ENCODE measurements at regions not wholly inside any gene's neighbourhood (a gene's known extent, or its start where the extent isn't known, plus 50 kb on each side); places are given as distances from the start of the nearest gene placed in this dataset.

DNA sequence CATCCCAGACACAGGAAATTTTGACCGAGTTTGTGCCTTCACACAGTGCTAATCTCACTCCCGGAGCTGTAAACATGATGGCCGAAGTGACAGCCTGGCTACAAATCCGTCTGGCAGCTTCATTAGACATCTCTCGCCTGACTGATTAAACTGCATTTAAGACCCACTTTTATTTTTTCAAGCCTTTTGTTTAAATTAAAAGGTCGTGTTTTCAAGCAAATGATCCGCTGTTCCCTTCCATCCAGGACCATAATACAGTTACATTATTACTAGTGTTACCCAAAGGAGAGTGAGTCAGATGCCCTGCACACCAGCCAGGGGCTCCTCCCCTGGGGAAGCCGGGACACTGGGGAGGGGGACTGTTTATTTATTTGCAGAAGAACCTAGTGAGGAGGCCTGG, 200.2 kb downstream of the EXOC5 start:
- Histone ChIP-seq H3K27ac (peak overlapping the region; percentile 84), H3K27me3 (ENCODE audit: insufficient read depth, low read depth, severe bottlenecking) (no peaks in the 10 kb centered on the region), H3K9me3 (ENCODE audit: severe bottlenecking) (no peaks in the 10 kb centered on the region), H3K36me3 (no peaks in the 10 kb centered on the region), H3K4me3 (ENCODE audit: low read depth, low read length) (peak overlapping the region; percentile 23)
- peak; percentile 64 for DNase-seq
- TF ChIP-seq CTCF (IDR thresholded peaks at IDR 0.05; ENCODE audit: low read depth, low read length): no peak

- DNase-seq: peak; percentile 88
- peak; percentile 83 for TF ChIP-seq CTCF (IDR thresholded peaks at IDR 0.05; ENCODE audit: low read depth, low read length)
- peak overlapping the region; percentile 84 for H3K27ac ChIP-seq
- H3K9me3 ChIP-seq (ENCODE audit: severe bottlenecking): no peaks in the 10 kb centered on the region
- H3K27me3 ChIP-seq (ENCODE audit: insufficient read depth, low read depth, severe bottlenecking): no peaks in the 10 kb centered on the region
- H3K36me3 ChIP-seq: no peaks in the 10 kb centered on the region
- no peak overlapping the region for H3K4me3 ChIP-seq (ENCODE audit: low read depth, low read length)
These were observed 201.7 kb downstream of the EXOC5 start for GRCh38 chr14:57066887-57067513.

DNA sequence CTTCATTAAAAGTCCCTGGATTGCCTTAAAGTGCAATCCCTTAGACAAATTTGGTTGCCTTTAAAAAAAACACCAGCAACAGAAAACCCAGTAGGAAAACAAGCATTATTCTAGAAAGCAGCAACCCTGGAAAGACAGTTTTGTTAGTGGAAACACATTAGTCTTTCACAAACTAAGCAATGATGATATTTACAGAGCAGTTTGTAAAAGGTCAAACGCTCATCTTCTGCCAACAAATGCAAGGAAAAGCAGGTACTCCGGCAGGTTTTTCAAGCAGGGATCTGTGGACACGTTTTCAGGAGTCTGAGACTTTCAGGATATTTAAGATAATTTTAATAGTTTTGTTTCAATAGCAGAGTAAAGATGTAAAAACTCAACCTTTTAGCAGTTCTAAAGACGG, 202.2 kb downstream of the EXOC5 start:
- no peak for DNase-seq
- Histone ChIP-seq H3K27ac (no peak overlapping the region), H3K9me3 (ENCODE audit: severe bottlenecking) (no peaks in the 10 kb centered on the region), H3K36me3 (no peaks in the 10 kb centered on the region), H3K4me3 (ENCODE audit: low read depth, low read length) (no peak overlapping the region), H3K27me3 (ENCODE audit: insufficient read depth, low read depth, severe bottlenecking) (no peaks in the 10 kb centered on the region)
- no peak for TF ChIP-seq CTCF (IDR thresholded peaks at IDR 0.05; ENCODE audit: low read depth, low read length)

DNA sequence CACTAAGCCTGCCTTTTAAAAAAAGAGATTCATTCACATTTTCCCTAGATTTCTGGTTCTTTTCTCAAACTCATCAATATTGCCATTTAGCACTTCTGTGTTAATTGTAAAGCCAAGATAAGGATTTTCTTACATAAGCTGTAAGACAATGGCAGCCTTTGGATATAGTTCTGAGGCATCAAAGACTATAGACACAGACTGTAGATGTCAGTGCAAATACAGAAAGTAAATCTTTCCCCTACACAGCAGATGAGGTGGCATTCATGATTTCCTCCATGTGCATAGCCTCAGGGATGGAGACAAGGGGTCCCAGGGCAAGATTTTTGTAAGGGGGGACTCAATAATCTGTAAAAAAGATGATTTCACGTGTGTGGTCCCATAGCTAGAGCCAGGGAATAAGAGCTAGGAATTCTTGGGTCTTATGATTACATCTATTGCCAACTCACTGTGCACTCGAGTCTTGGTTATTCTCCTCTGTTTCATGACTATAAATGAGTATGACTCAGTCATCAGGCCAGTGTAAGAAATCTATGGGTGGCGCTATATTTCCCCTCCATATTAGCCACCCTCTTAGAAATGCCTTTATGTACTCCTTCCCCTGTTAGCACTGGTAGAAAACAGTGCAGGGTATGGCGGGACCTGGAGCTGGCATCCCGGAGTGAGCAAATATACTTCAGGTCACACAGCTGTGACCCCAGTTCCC, 207.5 kb downstream of the EXOC5 start:
- H3K36me3 ChIP-seq: no peaks in the 10 kb centered on the region
- H3K9me3 ChIP-seq (ENCODE audit: severe bottlenecking): no peaks in the 10 kb centered on the region
- H3K27me3 ChIP-seq (ENCODE audit: insufficient read depth, low read depth, severe bottlenecking): no peaks in the 10 kb centered on the region
- TF ChIP-seq CTCF (IDR thresholded peaks at IDR 0.05; ENCODE audit: low read depth, low read length): no peak
- H3K4me3 ChIP-seq (ENCODE audit: low read depth, low read length): no peak overlapping the region
- DNase-seq: no peak
- peak overlapping the region; percentile 49 for H3K27ac ChIP-seq

DNA sequence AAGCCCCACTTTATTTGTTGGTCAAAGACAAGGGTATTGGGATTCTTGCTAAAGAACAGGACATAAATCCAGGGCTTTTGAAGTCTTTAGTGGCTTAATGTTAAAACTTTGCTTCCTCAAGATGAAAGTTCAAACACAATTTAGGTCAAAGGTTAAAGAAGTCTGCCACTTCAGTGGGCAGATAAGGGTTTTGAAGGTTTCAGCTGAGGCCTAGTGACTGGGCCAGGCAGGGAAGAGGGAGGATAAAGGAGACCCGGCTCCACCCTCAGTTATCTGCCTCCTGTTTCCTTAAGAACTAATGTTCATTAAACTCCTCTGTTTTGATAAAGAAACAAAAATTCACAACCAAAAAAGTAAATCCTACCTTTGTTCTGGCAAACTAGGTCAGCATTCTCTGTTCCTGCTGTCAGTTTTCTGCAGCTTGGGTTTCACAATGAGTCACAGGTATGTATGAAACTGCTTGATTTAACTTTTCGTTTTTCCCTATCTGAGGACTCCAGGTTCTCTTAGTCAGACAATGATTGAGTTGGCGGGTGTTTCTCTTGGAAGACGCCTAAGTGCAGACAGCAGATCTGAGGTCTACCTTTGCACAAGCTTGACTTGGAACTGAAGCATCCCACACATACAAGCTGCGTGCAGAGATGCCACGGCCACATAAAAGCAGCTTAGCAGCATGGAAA, 208.3 kb downstream of the EXOC5 start:
- DNase-seq: no peak
- no peak for TF ChIP-seq CTCF (IDR thresholded peaks at IDR 0.05; ENCODE audit: low read depth, low read length)
- H3K4me3 ChIP-seq (ENCODE audit: low read depth, low read length): no peak overlapping the region
- H3K27ac ChIP-seq: peak overlapping the region; percentile 49
- no peaks in the 10 kb centered on the region for H3K36me3 ChIP-seq
- no peaks in the 10 kb centered on the region for H3K27me3 ChIP-seq (ENCODE audit: insufficient read depth, low read depth, severe bottlenecking)
- no peaks in the 10 kb centered on the region for H3K9me3 ChIP-seq (ENCODE audit: severe bottlenecking)

All from WERI-Rb-1 (cell line).